ENCODE measurements at regions not wholly inside any gene's neighbourhood (a gene's known extent, or its start where the extent isn't known, plus 50 kb on each side); places are given as distances from the start of the nearest gene placed in this dataset.

DNA sequence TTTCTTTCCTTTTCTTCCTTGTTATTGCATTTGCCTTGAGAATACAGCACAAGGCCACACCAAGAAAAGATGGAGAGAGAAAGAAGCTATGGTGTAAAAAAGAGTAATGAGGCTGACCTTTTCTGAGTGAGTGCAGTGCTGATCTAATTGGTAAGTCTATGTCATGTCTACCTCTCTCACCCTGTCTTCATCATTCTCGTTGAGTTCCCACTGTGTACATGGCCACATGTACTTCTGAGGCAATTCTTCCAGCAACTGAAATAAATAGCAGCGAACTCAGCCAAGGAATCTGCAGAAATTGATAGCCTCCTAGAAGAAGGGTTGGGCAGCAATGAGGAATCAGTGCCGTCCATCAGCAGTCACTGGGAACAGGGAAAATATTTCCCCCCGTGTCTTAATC lies 367.2 kb upstream of the SPTLC3 start:
- no peaks in the 10 kb centered on the region for H3K4me1 ChIP-seq (ENCODE audit: control insufficient read depth, extremely low read depth, insufficient read depth, low read length)
- no peaks in the 10 kb centered on the region for H4K20me1 ChIP-seq (ENCODE audit: control insufficient read depth, extremely low read depth, insufficient read depth, low read length)
- no peak for FAIRE-seq
- H2AFZ ChIP-seq (ENCODE audit: control insufficient read depth, low read length), result no peak overlapping the region
- no peak overlapping the region for H3K4me2 ChIP-seq (ENCODE audit: control insufficient read depth, extremely low read depth, insufficient read depth, low read depth, low read length)
- no peaks in the 10 kb centered on the region for H3K27me3 ChIP-seq (ENCODE audit: control insufficient read depth, extremely low read depth, insufficient read depth, low read length)
- H3K4me3 ChIP-seq (ENCODE audit: control insufficient read depth in 2 of 3, extremely low read depth in 1 of 3, insufficient read depth in 2 of 3, low read depth in 1 of 3, low read length in 3 of 3), result no peak overlapping the region
- no peaks in the 10 kb centered on the region for H3K9me1 ChIP-seq (ENCODE audit: control insufficient read depth, extremely low read depth, insufficient read depth, low read length)
- no peaks in the 10 kb centered on the region for H3K9me3 ChIP-seq (ENCODE audit: control insufficient read depth, low read depth, low read length)
- H3K27ac ChIP-seq (ENCODE audit: control insufficient read depth, insufficient read depth, low read length), result no peak overlapping the region
- H3K36me3 ChIP-seq (ENCODE audit: control insufficient read depth in 2 of 2, extremely low read depth in 1 of 2, insufficient read depth in 2 of 2, low read length in 2 of 2), result no peaks in the 10 kb centered on the region
- DNase-seq (ENCODE audit: low read depth, low spot score), result no peak
- H3K9ac ChIP-seq (ENCODE audit: control insufficient read depth, extremely low read depth, insufficient read depth, low read length), result no peak overlapping the region
- dilution Hi-C loops (cut with MboI; ENCODE audit: extremely low pct_ligation_motif_present, low sequenced_read_pairs), result no loop called here
- TF ChIP-seq, protein P1, sequence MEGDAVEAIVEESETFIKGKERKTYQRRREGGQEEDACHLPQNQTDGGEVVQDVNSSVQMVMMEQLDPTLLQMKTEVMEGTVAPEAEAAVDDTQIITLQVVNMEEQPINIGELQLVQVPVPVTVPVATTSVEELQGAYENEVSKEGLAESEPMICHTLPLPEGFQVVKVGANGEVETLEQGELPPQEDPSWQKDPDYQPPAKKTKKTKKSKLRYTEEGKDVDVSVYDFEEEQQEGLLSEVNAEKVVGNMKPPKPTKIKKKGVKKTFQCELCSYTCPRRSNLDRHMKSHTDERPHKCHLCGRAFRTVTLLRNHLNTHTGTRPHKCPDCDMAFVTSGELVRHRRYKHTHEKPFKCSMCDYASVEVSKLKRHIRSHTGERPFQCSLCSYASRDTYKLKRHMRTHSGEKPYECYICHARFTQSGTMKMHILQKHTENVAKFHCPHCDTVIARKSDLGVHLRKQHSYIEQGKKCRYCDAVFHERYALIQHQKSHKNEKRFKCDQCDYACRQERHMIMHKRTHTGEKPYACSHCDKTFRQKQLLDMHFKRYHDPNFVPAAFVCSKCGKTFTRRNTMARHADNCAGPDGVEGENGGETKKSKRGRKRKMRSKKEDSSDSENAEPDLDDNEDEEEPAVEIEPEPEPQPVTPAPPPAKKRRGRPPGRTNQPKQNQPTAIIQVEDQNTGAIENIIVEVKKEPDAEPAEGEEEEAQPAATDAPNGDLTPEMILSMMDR (optimal IDR thresholded peaks at IDR 0.05 in 1 of 3, IDR thresholded peaks at IDR 0.05 in 1 of 3, conservative IDR thresholded peaks at IDR 0.05 in 1 of 3; ENCODE audit: extremely low read depth in 1 of 3, insufficient read depth in 2 of 3, low read length in 3 of 3), result no peak
- no peak for TF ChIP-seq EZH2 (IDR thresholded peaks at IDR 0.05; ENCODE audit: low read length)
- H3K79me2 ChIP-seq (ENCODE audit: control insufficient read depth, insufficient read depth, low read length), result no peaks in the 10 kb centered on the region

DNA sequence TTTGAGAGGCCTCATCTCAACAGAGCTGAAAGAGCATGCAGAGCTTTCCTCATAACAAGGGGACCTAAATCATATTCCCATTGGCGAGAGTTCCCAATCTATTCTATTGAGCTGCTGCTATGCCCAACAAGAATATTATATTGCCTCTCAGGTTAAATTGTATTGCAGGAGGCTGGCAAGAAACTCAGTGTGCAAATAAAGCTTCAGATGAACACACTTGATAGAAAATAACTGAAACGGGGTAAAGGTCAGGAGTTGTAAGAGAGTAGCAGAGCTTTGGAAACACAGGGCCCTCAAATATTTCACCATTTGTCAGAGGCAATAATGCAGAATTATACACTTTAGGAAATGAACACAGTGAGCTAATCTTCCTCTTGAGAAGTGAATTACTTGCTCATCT lies 364.3 kb upstream of the SPTLC3 start:
- dilution Hi-C loops (cut with MboI; ENCODE audit: extremely low pct_ligation_motif_present, low sequenced_read_pairs), result no loop called here
- H3K27me3 ChIP-seq (ENCODE audit: control insufficient read depth, extremely low read depth, insufficient read depth, low read length), result no peaks in the 10 kb centered on the region

More for the DNA sequence above, 364.3 kb upstream of the SPTLC3 start:
- no peak overlapping the region for H3K27ac ChIP-seq (ENCODE audit: control insufficient read depth, insufficient read depth, low read length)
- no peak overlapping the region for H3K4me3 ChIP-seq (ENCODE audit: control insufficient read depth in 2 of 3, extremely low read depth in 1 of 3, insufficient read depth in 2 of 3, low read depth in 1 of 3, low read length in 3 of 3)
- H2AFZ ChIP-seq (ENCODE audit: control insufficient read depth, low read length), result no peak overlapping the region
- no peak overlapping the region for H3K4me2 ChIP-seq (ENCODE audit: control insufficient read depth, extremely low read depth, insufficient read depth, low read depth, low read length)
- FAIRE-seq, result no peak
- no peak for DNase-seq (ENCODE audit: low read depth, low spot score)
- no peaks in the 10 kb centered on the region for H3K9me3 ChIP-seq (ENCODE audit: control insufficient read depth, low read depth, low read length)
- no peaks in the 10 kb centered on the region for H3K4me1 ChIP-seq (ENCODE audit: control insufficient read depth, extremely low read depth, insufficient read depth, low read length)
- no peaks in the 10 kb centered on the region for H3K9me1 ChIP-seq (ENCODE audit: control insufficient read depth, extremely low read depth, insufficient read depth, low read length)
- no peaks in the 10 kb centered on the region for H4K20me1 ChIP-seq (ENCODE audit: control insufficient read depth, extremely low read depth, insufficient read depth, low read length)
- no peak for TF ChIP-seq EZH2 (IDR thresholded peaks at IDR 0.05; ENCODE audit: low read length)
- TF ChIP-seq, protein P1 (optimal IDR thresholded peaks at IDR 0.05 in 1 of 3, IDR thresholded peaks at IDR 0.05 in 1 of 3, conservative IDR thresholded peaks at IDR 0.05 in 1 of 3; ENCODE audit: extremely low read depth in 1 of 3, insufficient read depth in 2 of 3, low read length in 3 of 3), result no peak
- H3K9ac ChIP-seq (ENCODE audit: control insufficient read depth, extremely low read depth, insufficient read depth, low read length), result no peak overlapping the region
- no peaks in the 10 kb centered on the region for H3K36me3 ChIP-seq (ENCODE audit: control insufficient read depth in 2 of 2, extremely low read depth in 1 of 2, insufficient read depth in 2 of 2, low read length in 2 of 2)
- H3K79me2 ChIP-seq (ENCODE audit: control insufficient read depth, insufficient read depth, low read length), result no peaks in the 10 kb centered on the region
